Heart left ventricle (tissue), 16 donors: ENCODE measurements at regions not wholly inside any gene's neighbourhood (a gene's known extent, or its start where the extent isn't known, plus 50 kb on each side); places are given as distances from the start of the nearest gene placed in this dataset.

ENCODE experiments used
- ATAC-seq, 4 donors: fragments of 200-7000 bp; cut with Tn5 transposase; one replicate each; pipeline ENCODE4 v1.9.1; 2020 to 2022; ENCODE audit warnings: moderate library complexity in 4 of 4, mild to moderate bottlenecking in 3 of 4, moderate number of reproducible peaks in 1 of 4
- DNase-seq, 5 donors: peaks; one replicate each; pipeline ENCODE4 v3.0.0-alpha.2; 2020
- H3K27ac ChIP-seq, 12 donors: fragments of 200-600 bp; sonication (generic) in 4 of 12; one replicate each; pipeline versions ENCODE4 v1.5.0 to v1.8.0; 2016 to 2022; ENCODE audit warnings: mild to moderate bottlenecking in 2 of 12
- H3K27me3 ChIP-seq, 9 donors: fragments of 200-600 bp; sonication (generic) in 2 of 9; one replicate each; pipeline versions ENCODE4 v1.5.1 to v1.8.0; 2016 to 2022; ENCODE audit warnings: mild to moderate bottlenecking in 3 of 9
- H3K36me3 ChIP-seq, 9 donors: fragments of 200-600 bp; sonication (generic) in 2 of 9; one replicate each; pipeline versions ENCODE4 v1.5.0 to v1.8.0; 2018 to 2022; ENCODE audit warnings: mild to moderate bottlenecking in 2 of 9
- H3K4me1 ChIP-seq, 12 donors: fragments of 200-600 bp; sonication (generic) in 4 of 12; one replicate each; pipeline versions ENCODE4 v1.5.0 to v1.8.0; 2016 to 2022; ENCODE audit warnings: mild to moderate bottlenecking in 3 of 12
- H3K4me3 ChIP-seq, 12 donors: fragments of 200-600 bp; sonication (generic) in 4 of 12; one replicate each; pipeline versions ENCODE4 v1.5.0 to v1.8.0; 2017 to 2022; ENCODE audit warnings: mild to moderate bottlenecking in 9 of 12, moderate library complexity in 4 of 12
- H3K9me3 ChIP-seq, 12 donors: fragments of 200-600 bp; sonication (generic) in 4 of 12; one replicate each; pipeline versions ENCODE4 v1.5.0 to v1.8.0; 2016 to 2022; ENCODE audit warnings: mild to moderate bottlenecking in 1 of 12
- CTCF ChIP-seq, 12 donors: fragments of 200-600 bp; sonication (generic) in 4 of 12; IDR thresholded peaks; one replicate each; pipeline versions ENCODE4 v1.5.0 to v1.8.0; 2018 to 2022; ENCODE audit warnings: antibody characterized with exemption in 12 of 12, mild to moderate bottlenecking in 5 of 12
- POLR2A ChIP-seq, 2 donors: fragments of 450-650 bp; IDR thresholded peaks; one replicate each; pipeline ENCODE4 v1.6.1; 2017; ENCODE audit warnings: antibody characterized with exemption in 2 of 2, mild to moderate bottlenecking in 2 of 2, moderate library complexity in 2 of 2
- WGBS, 4 donors: extraction: QIAGEN DNeasy Blood & Tissue Kit in 2 of 4; methylation state at CpG; one replicate each; pipeline versions ENCODE4 v1.1.5 to v1.1.7; 2013 to 2018; 5-methylcytosine and 5-hydroxymethylcytosine counted together
- intact Hi-C, 10 donors: fragments of 100-400 bp; cut with DNase I; formaldehyde crosslinking; loops; one replicate each; pipeline versions ENCODE4 v1.11.1 to v1.14.2; 2022
- donor health status: ischemic (EF 13 %, LVEDD 7.1; RV severe dilation, severe dysfunction).
- donor health status: healthy with polysubstance abuse.
- donor health status: DM: no; HTN: yes; CAD: no.
- donor health status: DM: no; HTN: no; CAD: no.
- donor health status: ischemic (EF 25% LVEDD 6.9; RV normal size, moderate dysfunction).
- donor health status: ischemic (EF 25% LVEDD 5.7; RV mildly dilated, moderate dysfunction).
- donor health status: healthy.
- donor health status: DM: yes; HTN: yes; CAD: no.
- donor health status: ischemic (EF 35%, LVEDD 5.7; RV mildly dilated, moderate dysfunction).
- donor health status: nonischemic (EF 11% LVEDD 7.7; RV severe dilation, severe dysfunction).
- donor health status: DM: yes; HTN: yes; CAD: no.
- donor health status: PGD.
- donor health status: ischemic (EF 29% LVEDD 5.4; RV normal size, mild dysfunction).
- donor health status: nonischemic (EF 23%, LVEDD 6.1; RV moderate dilation, normal function).

DNA sequence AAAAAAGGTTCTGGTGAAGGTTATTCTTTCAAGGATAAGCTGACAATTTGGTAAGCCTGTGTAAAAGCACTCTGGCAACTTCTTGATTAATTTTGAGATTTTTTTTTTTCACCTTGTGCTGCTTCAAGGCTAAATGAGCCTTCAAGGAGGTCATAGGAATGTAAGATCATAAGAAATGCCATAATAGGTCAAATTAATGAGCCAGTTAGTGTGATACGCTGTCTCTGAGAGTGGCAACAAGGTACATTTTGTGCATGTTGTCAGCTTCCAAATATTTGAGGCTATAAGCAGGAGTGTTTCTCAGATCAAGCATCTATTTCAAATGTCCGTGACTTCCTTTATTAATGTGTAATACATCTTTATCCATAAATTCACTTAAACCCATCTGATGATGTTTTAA is 72.3 kb upstream of the CDH6 start:
- no peaks in the 10 kb centered on the region for H3K27me3 ChIP-seq
- intact Hi-C loops: no loop called here
- H3K4me3 ChIP-seq: no peak overlapping the region
- WGBS, 4 donors: 85 to 92% (median 89%) methylated on average over 2 of the region's 2 CpGs
- no peak overlapping the region for H3K27ac ChIP-seq
- peaks cover 0 to 1% (median 0%) of the 10 kb centered on the region in 12 donors for H3K9me3 ChIP-seq
- no peak for ATAC-seq
- TF ChIP-seq POLR2A (IDR thresholded peaks at IDR 0.05): no peak
- no peak for TF ChIP-seq CTCF (IDR thresholded peaks at IDR 0.05)
- no peaks in the 10 kb centered on the region for H3K36me3 ChIP-seq
- DNase-seq: no peak
- H3K4me1 ChIP-seq: no peaks in the 10 kb centered on the region

- Histone ChIP-seq H3K27ac (no peak overlapping the region), H3K9me3 (no peaks in the 10 kb centered on the region), H3K4me1 (no peaks in the 10 kb centered on the region), H3K4me3 (no peak overlapping the region), H3K27me3 (no peaks in the 10 kb centered on the region), H3K36me3 (no peaks in the 10 kb centered on the region)
- intact Hi-C loops: no loop called here
- 81 to 91% (median 85%) methylated on average over 3 of the region's 3 CpGs for WGBS, 4 donors
- no peak for TF ChIP-seq CTCF (IDR thresholded peaks at IDR 0.05)
- no peak for TF ChIP-seq POLR2A (IDR thresholded peaks at IDR 0.05)
- ATAC-seq (no peak), DNase-seq (no peak)
These were observed 72.9 kb upstream of the CDH6 start for GRCh38 chr5:31120642-31120948.

DNA sequence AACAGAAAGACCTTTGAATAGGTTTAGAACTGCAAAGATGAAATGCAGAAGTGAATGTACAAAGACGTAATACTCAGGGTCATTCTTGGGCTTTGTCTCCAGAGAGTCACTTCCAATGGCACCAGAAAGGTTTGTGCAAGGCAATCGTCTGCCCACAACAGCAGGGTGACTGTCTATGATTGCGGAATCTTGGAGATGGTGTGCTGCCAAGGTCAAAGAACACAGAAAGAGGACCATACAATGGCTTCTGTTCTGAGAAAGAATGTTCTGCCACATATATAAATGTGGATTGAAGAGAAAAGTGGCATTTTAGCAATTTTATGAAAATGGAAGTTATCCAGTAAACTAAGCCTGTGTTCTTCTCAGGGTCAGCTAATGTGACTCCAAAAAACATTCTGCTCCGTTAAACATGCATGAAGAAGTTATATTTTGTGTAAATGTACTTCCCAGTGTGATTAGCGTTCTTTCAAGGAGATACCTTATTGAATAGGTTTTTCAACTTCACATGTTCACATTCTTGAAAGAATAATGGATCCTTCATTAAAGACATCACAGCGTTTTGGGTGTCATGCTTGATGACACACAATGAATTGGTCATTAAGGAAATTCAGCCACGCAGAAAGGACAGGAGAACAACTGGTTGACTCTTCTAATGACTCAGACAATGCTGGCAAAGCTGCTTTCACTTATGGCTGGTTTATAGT is 73.4 kb upstream of the CDH6 start:
- no peak for TF ChIP-seq CTCF (IDR thresholded peaks at IDR 0.05)
- TF ChIP-seq POLR2A (IDR thresholded peaks at IDR 0.05): no peak
- DNase-seq (no peak), ATAC-seq (no peak)
- no peaks in the 10 kb centered on the region for H3K27me3 ChIP-seq
- H3K27ac ChIP-seq: no peak overlapping the region
- H3K4me3 ChIP-seq: no peak overlapping the region
- H3K36me3 ChIP-seq: no peaks in the 10 kb centered on the region
- intact Hi-C loops: no loop called here
- no peaks in the 10 kb centered on the region for H3K9me3 ChIP-seq
- WGBS, 4 donors: 77 to 82% (median 78%) methylated on average over 7 of the region's 7 CpGs
- no peaks in the 10 kb centered on the region for H3K4me1 ChIP-seq

- 82 to 91% (median 88%) methylated on average over 6 of the region's 6 CpGs for WGBS, 4 donors
- Histone ChIP-seq H3K27ac (no peak overlapping the region), H3K27me3 (no peaks in the 10 kb centered on the region), H3K9me3 (no peaks in the 10 kb centered on the region), H3K36me3 (no peaks in the 10 kb centered on the region), H3K4me1 (peaks cover 0 to 4% (median 0%) of the 10 kb centered on the region in 12 donors), H3K4me3 (no peak overlapping the region)
- intact Hi-C loops: no loop called here
- no peak for DNase-seq
- TF ChIP-seq CTCF (IDR thresholded peaks at IDR 0.05): no peak
- no peak for TF ChIP-seq POLR2A (IDR thresholded peaks at IDR 0.05)
- ATAC-seq: no peak
These were observed 76.9 kb upstream of the CDH6 start for GRCh38 chr5:31116466-31117031.
